PC-9 (cell line): ENCODE measurements at regions not wholly inside any gene's neighbourhood (a gene's known extent, or its start where the extent isn't known, plus 50 kb on each side); places are given as distances from the start of the nearest gene placed in this dataset.

Experiments used
- CTCF ChIP-seq: fragments of 200-600 bp; sonication (generic); conservative IDR thresholded peaks from 2 replicates; pipeline ENCODE4 v1.6.1; 2017; ENCODE audit warnings: mixed run types, antibody characterized with exemption, mild to moderate bottlenecking, moderate library complexity
- EZH2 ChIP-seq: fragments of 200-600 bp; sonication (generic); IDR thresholded peaks from 2 replicates; pipeline ENCODE4 v1.8.0; 2017; ENCODE audit warnings: antibody characterized with exemption, low read depth

GRCh38 chr12:63042646-63043045 lies 107.7 kb upstream of the PPM1H start:
- TF ChIP-seq CTCF (no peak), EZH2 (no peak)
